ENCODE measurements at regions not wholly inside any gene's neighbourhood (a gene's known extent, or its start where the extent isn't known, plus 50 kb on each side); places are given as distances from the start of the nearest gene placed in this dataset.

- TF ChIP-seq CTCF (IDR thresholded peaks at IDR 0.05): no peak
- no peak for TF ChIP-seq POLR2A (IDR thresholded peaks at IDR 0.05)
- TF ChIP-seq POLR2AphosphoS5 (IDR thresholded peaks at IDR 0.05): no peak
These were observed 216.1 kb downstream of the QKI start for GRCh38 chr6:163630572-163630971.
